A549 (cell line): ENCODE measurements at regions not wholly inside any gene's neighbourhood (a gene's known extent, or its start where the extent isn't known, plus 50 kb on each side); places are given as distances from the start of the nearest gene placed in this dataset.

Source experiments
- ATAC-seq, 2 experiments: fragments of 200-7000 bp in 1 of 2; fragments of >200 bp in 1 of 2; cut with Nextera tagmentation in 1 of 2; cut with Tn5 transposase in 1 of 2; 3 replicates each; pipeline versions ENCODE4 v1.8.0 to v1.9.1; 2018 to 2020; ENCODE audit warnings: mild to moderate bottlenecking in 1 of 2, moderate library complexity in 1 of 2
- CTCF ChIA-PET: fragments of 300-600 bp; sonication (Branson Sonifier 250); formaldehyde crosslinking; extraction: SDS; loops from one replicate; lab custom pipeline; 2021; ENCODE audit warnings: antibody characterized with exemption, inconsistent platforms; lab: Yijun Ruan, JAX
- POLR2A ChIA-PET: fragments of 350-600 bp; formaldehyde crosslinking; extraction: SDS; loops from one replicate; lab custom pipeline; 2021; ENCODE audit warnings: antibody characterized with exemption, inconsistent platforms; lab: Yijun Ruan, JAX
- DNase-seq, 2 experiments: peaks; one replicate each; pipeline versions ENCODE4 v3.0.0 to v3.0.0-alpha.2; 2011 to 2016; ENCODE audit warnings: low read depth in 1 of 2, low spot score in 1 of 2
- FAIRE-seq: peaks from 2 replicates; lab custom pipeline; 2011; peaks lifted over from hg19 to GRCh38; lab: Jason Lieb, UNC
- H3K27ac ChIP-seq, 2 experiments: fragments of >200 bp; sonication (Bioruptor Twin); formaldehyde crosslinking; 3 replicates each; pipeline ENCODE4 v1.5.1; 2016 to 2017
- H3K4me1 ChIP-seq: fragments of >200 bp; sonication (Bioruptor Twin); formaldehyde crosslinking; 3 replicates; pipeline ENCODE4 v1.6.1; 2016
- H3K4me2 ChIP-seq: fragments of >200 bp; sonication (Bioruptor Twin); formaldehyde crosslinking; 3 replicates; pipeline ENCODE4 v1.6.1; 2016
- H3K4me3 ChIP-seq: fragments of >200 bp; sonication (Bioruptor Twin); formaldehyde crosslinking; 3 replicates; pipeline ENCODE4 v1.5.1; 2016
- H3K9me3 ChIP-seq: fragments of >200 bp; sonication (Bioruptor Twin); formaldehyde crosslinking; 3 replicates; pipeline ENCODE4 v1.6.1; 2016
- CBX2 ChIP-seq: fragments of 200-600 bp; sonication (generic); IDR thresholded peaks from 2 replicates; pipeline ENCODE4 v1.6.1; 2016; ENCODE audit warnings: low read depth, mild to moderate bottlenecking, borderline replicate concordance
- CBX8 ChIP-seq: fragments of 200-600 bp; sonication (generic); IDR thresholded peaks from 2 replicates; pipeline ENCODE4 v1.6.1; 2016
- CEBPB ChIP-seq, 2 experiments: fragments of >200 bp in 1 of 2; sonication (Bioruptor Twin) in 1 of 2; formaldehyde crosslinking in 1 of 2; IDR thresholded peaks; 2 replicates each; pipeline ENCODE4 v1.6.1; 2012 to 2016
- CHD2 ChIP-seq: fragments of 150-350 bp; IDR thresholded peaks from 2 replicates; pipeline ENCODE4 v1.6.1; 2014; ENCODE audit warnings: low read length; ENCODE audit not compliant: partially characterized antibody
- GATA3 ChIP-seq: IDR thresholded peaks from 2 replicates; pipeline ENCODE4 v1.6.1; 2012; ENCODE audit warnings: borderline replicate concordance
- HMGXB4 ChIP-seq: fragments of 250-450 bp; sonication (Bioruptor Pico); IDR thresholded peaks from 2 replicates; pipeline ENCODE4 v1.5.0; 2021; ENCODE audit warnings: mild to moderate bottlenecking, moderate library complexity, borderline replicate concordance
- HOXA7 ChIP-seq: fragments of 250-450 bp; sonication (Bioruptor Pico); IDR thresholded peaks from 2 replicates; pipeline ENCODE4 v1.5.0; 2020; ENCODE audit warnings: mild to moderate bottlenecking, moderate library complexity
- HOXB13 ChIP-seq: fragments of 250-450 bp; sonication (Bioruptor Pico); IDR thresholded peaks from 2 replicates; pipeline ENCODE4 v1.5.0; 2020; ENCODE audit warnings: low read depth, mild to moderate bottlenecking, moderate library complexity
- JUN ChIP-seq, 2 experiments: fragments of >200 bp; sonication (Bioruptor Twin); formaldehyde crosslinking; IDR thresholded peaks; 2 replicates in 1 of 2; 3 replicates in 1 of 2; pipeline ENCODE4 v1.6.1; 2016 to 2017
- KDM5A ChIP-seq: fragments of 200-600 bp; sonication (generic); IDR thresholded peaks from 2 replicates; pipeline ENCODE4 v1.6.1; 2016; ENCODE audit warnings: antibody characterized with exemption, mild to moderate bottlenecking
- MAFK ChIP-seq: fragments of 450-650 bp; IDR thresholded peaks from 2 replicates; pipeline ENCODE4 v1.6.1; 2014; ENCODE audit not compliant: partially characterized antibody
- MAZ ChIP-seq: fragments of 150-350 bp; IDR thresholded peaks from 2 replicates; pipeline ENCODE4 v1.6.1; 2014; ENCODE audit warnings: antibody characterized with exemption, low read depth, low read length, borderline replicate concordance
- NFE2L2 ChIP-seq: fragments of 150-350 bp; conservative IDR thresholded peaks from 2 replicates; pipeline ENCODE4 v1.6.1; 2014; ENCODE audit warnings: low read length
- POLR2AphosphoS2 ChIP-seq: conservative IDR thresholded peaks from 2 replicates; pipeline ENCODE4 v1.6.1; 2012; ENCODE audit warnings: low read length, improper control_type of control experiment, inconsistent platforms
- RAD21 ChIP-seq, 2 experiments: fragments of >200 bp in 1 of 2; sonication (Bioruptor Twin) in 1 of 2; formaldehyde crosslinking in 1 of 2; IDR thresholded peaks in 1 of 2; conservative IDR thresholded peaks in 1 of 2; 2 replicates in 1 of 2; 3 replicates in 1 of 2; pipeline ENCODE4 v1.6.1; 2012 to 2018; ENCODE audit warnings: inconsistent platforms in 1 of 2
- SMC3 ChIP-seq: fragments of >200 bp; sonication (Bioruptor Twin); formaldehyde crosslinking; IDR thresholded peaks from 3 replicates; pipeline ENCODE4 v1.6.1; 2018; ENCODE audit warnings: inconsistent platforms
- TFCP2L1 ChIP-seq: fragments of 250-450 bp; sonication (Bioruptor Pico); IDR thresholded peaks from 2 replicates; pipeline ENCODE4 v1.5.0; 2021; ENCODE audit warnings: mild to moderate bottlenecking
- ZC3H11A ChIP-seq: fragments of 450-650 bp; IDR thresholded peaks from 2 replicates; pipeline ENCODE4 v1.6.1; 2014; ENCODE audit warnings: antibody characterized with exemption, mild to moderate bottlenecking
- ZNF302 ChIP-seq: fragments of 250-450 bp; sonication (Bioruptor Pico); IDR thresholded peaks from 2 replicates; pipeline ENCODE4 v1.9.0; 2021; ENCODE audit warnings: inconsistent platforms, mild to moderate bottlenecking, moderate library complexity
- WGBS: methylation state at CpG from one replicate; pipeline ENCODE4 v1.1.6; 2017; ENCODE audit errors: missing lambda C conversion rate; 5-methylcytosine and 5-hydroxymethylcytosine counted together
- TF ChIP-seq, protein P1 (sequence below): fragments of >200 bp; sonication (Bioruptor Twin); formaldehyde crosslinking; IDR thresholded peaks from 2 replicates; pipeline ENCODE4 v1.6.1; 2016
- TF ChIP-seq, protein P2 (sequence below): fragments of >200 bp; sonication (Bioruptor Twin); formaldehyde crosslinking; IDR thresholded peaks from 3 replicates; pipeline ENCODE4 v1.6.1; 2016
- TF ChIP-seq, protein P3 (sequence below): fragments of 200-600 bp; sonication (generic); IDR thresholded peaks from 2 replicates; pipeline ENCODE4 v1.6.1; 2016; ENCODE audit warnings: antibody characterized with exemption, mild to moderate bottlenecking, moderate library complexity
- TF ChIP-seq, protein P4 (sequence below): fragments of 150-350 bp; IDR thresholded peaks from 2 replicates; pipeline ENCODE4 v1.6.1; 2014; ENCODE audit warnings: low read depth, mild to moderate bottlenecking, low read length

- Histone ChIP-seq H3K4me3 (no peak overlapping the region), H3K27ac (no peak overlapping the region), H3K4me1 (no peaks in the 10 kb centered on the region), H3K9me3 (no peaks in the 10 kb centered on the region), H3K4me2 (no peak overlapping the region)
- ATAC-seq, result no peak
- no peak for DNase-seq
- TF ChIP-seq TFCP2L1 (CRISPR knock-in tag) (no peak), GATA3 (no peak), POLR2AphosphoS2 (no peak)
- TF ChIP-seq, protein P1, sequence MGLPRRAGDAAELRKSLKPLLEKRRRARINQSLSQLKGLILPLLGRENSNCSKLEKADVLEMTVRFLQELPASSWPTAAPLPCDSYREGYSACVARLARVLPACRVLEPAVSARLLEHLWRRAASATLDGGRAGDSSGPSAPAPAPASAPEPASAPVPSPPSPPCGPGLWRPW, result no peak
- ChIA-PET POLR2A (no interaction called here), CTCF (no interaction called here)
- 38% methylated on average over 1 of the region's 1 CpG for WGBS
- no peak for FAIRE-seq
Observed at GRCh38 chr13:65592731-65593130, 1637.4 kb downstream of the PCDH9 start.

GRCh38 chr13:65585346-65585745 is 1644.8 kb downstream of the PCDH9 start:
- no peak for FAIRE-seq
- DNase-seq, result no peak
- POLR2A ChIA-PET, result no interaction called here
- CTCF ChIA-PET, result no interaction called here
- 59% methylated on average over 8 of the region's 10 CpGs for WGBS
- ATAC-seq, result no peak
- Histone ChIP-seq H3K9me3 (no peaks in the 10 kb centered on the region), H3K4me1 (no peaks in the 10 kb centered on the region), H3K4me2 (no peak overlapping the region), H3K27ac (no peak overlapping the region), H3K4me3 (no peak overlapping the region)
- TF ChIP-seq HOXB13 (no peak), CHD2 (no peak), HOXA7 (CRISPR knock-in tag) (no peak), CBX8 (no peak), CBX2 (no peak), POLR2AphosphoS2 (no peak), KDM5A (no peak), JUN (IDR thresholded peaks at IDR 0.05) (no peak), ZC3H11A (no peak), ZNF302 (CRISPR knock-in tag) (no peak), NFE2L2 (no peak), MAFK (no peak), SMC3 (no peak)
- TF ChIP-seq, protein P2, sequence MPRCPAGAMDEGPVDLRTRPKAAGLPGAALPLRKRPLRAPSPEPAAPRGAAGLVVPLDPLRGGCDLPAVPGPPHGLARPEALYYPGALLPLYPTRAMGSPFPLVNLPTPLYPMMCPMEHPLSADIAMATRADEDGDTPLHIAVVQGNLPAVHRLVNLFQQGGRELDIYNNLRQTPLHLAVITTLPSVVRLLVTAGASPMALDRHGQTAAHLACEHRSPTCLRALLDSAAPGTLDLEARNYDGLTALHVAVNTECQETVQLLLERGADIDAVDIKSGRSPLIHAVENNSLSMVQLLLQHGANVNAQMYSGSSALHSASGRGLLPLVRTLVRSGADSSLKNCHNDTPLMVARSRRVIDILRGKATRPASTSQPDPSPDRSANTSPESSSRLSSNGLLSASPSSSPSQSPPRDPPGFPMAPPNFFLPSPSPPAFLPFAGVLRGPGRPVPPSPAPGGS, result no peak
- TF ChIP-seq, protein P3, sequence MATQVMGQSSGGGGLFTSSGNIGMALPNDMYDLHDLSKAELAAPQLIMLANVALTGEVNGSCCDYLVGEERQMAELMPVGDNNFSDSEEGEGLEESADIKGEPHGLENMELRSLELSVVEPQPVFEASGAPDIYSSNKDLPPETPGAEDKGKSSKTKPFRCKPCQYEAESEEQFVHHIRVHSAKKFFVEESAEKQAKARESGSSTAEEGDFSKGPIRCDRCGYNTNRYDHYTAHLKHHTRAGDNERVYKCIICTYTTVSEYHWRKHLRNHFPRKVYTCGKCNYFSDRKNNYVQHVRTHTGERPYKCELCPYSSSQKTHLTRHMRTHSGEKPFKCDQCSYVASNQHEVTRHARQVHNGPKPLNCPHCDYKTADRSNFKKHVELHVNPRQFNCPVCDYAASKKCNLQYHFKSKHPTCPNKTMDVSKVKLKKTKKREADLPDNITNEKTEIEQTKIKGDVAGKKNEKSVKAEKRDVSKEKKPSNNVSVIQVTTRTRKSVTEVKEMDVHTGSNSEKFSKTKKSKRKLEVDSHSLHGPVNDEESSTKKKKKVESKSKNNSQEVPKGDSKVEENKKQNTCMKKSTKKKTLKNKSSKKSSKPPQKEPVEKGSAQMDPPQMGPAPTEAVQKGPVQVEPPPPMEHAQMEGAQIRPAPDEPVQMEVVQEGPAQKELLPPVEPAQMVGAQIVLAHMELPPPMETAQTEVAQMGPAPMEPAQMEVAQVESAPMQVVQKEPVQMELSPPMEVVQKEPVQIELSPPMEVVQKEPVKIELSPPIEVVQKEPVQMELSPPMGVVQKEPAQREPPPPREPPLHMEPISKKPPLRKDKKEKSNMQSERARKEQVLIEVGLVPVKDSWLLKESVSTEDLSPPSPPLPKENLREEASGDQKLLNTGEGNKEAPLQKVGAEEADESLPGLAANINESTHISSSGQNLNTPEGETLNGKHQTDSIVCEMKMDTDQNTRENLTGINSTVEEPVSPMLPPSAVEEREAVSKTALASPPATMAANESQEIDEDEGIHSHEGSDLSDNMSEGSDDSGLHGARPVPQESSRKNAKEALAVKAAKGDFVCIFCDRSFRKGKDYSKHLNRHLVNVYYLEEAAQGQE, result no peak
- TF ChIP-seq, all 56 proteins: peak for 0

DNA sequence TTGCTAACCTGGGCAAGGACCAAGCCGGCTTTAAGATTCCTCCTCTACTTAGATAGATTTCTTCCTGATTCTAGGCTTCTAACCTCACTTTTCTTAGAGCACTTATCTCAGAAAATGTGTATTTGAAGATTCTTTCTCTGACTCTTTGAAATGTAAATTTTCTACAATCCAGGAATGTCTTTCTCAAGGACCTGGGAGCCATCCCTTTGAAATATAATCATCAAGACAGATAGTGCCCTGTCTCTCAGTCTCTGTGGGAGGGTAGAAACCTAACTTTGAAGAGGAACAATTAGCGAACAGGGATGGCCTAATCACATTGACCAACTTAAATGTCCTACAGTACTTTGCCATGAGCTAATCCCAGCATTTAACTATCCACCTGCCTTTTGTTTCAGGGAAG is 1646.0 kb downstream of the PCDH9 start:
- Histone ChIP-seq H3K4me3 (no peak overlapping the region), H3K4me2 (no peak overlapping the region), H3K9me3 (no peaks in the 10 kb centered on the region), H3K4me1 (no peaks in the 10 kb centered on the region), H3K27ac (no peak overlapping the region)
- ChIA-PET CTCF (no interaction called here), POLR2A (no interaction called here)
- DNase-seq (no peak), FAIRE-seq (no peak), ATAC-seq (no peak)
- no peak for TF ChIP-seq MAZ
- TF ChIP-seq ZNF302 (CRISPR knock-in tag), result no peak
- TF ChIP-seq MAFK, result no peak
- no peak for TF ChIP-seq RAD21 (conservative IDR thresholded peaks at IDR 0.05 in 1 of 2, IDR thresholded peaks at IDR 0.05 in 1 of 2)
- TF ChIP-seq HMGXB4 (CRISPR knock-in tag), result no peak
- no peak for TF ChIP-seq CEBPB (IDR thresholded peaks at IDR 0.05)
- TF ChIP-seq CBX2, result no peak
- TF ChIP-seq, protein P3, result no peak
- TF ChIP-seq, protein P4, sequence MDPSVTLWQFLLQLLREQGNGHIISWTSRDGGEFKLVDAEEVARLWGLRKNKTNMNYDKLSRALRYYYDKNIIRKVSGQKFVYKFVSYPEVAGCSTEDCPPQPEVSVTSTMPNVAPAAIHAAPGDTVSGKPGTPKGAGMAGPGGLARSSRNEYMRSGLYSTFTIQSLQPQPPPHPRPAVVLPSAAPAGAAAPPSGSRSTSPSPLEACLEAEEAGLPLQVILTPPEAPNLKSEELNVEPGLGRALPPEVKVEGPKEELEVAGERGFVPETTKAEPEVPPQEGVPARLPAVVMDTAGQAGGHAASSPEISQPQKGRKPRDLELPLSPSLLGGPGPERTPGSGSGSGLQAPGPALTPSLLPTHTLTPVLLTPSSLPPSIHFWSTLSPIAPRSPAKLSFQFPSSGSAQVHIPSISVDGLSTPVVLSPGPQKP, result no peak
- WGBS, result 64% methylated on average over 2 of the region's 2 CpGs
